ENCODE measurements at regions not wholly inside any gene's neighbourhood (a gene's known extent, or its start where the extent isn't known, plus 50 kb on each side); places are given as distances from the start of the nearest gene placed in this dataset.

DNA sequence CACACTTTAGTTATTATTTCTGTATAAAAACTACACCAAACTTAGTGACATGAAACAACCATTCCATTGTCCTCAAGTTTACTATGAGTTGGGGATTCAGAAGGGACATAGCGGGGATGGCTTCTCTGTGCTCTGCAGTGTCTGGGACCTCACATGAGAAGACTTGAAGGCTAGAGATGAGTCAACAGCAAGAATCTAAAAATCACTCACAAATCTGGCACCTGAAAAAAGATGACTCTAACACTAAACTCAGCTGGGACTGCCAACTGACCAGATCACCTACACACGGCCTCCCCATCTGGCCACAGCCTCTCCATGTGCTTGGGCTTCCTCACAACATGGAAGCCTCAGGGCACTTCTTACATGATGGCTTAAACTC, 63.0 kb upstream of the EYA2 start:
- H3K4me3 ChIP-seq, result no peak overlapping the region
- peaks cover 0 to 4% (median 0%) of the 10 kb centered on the region in 12 donors for H3K9me3 ChIP-seq
- no peak for TF ChIP-seq POLR2A (IDR thresholded peaks at IDR 0.05)
- TF ChIP-seq, protein P1, sequence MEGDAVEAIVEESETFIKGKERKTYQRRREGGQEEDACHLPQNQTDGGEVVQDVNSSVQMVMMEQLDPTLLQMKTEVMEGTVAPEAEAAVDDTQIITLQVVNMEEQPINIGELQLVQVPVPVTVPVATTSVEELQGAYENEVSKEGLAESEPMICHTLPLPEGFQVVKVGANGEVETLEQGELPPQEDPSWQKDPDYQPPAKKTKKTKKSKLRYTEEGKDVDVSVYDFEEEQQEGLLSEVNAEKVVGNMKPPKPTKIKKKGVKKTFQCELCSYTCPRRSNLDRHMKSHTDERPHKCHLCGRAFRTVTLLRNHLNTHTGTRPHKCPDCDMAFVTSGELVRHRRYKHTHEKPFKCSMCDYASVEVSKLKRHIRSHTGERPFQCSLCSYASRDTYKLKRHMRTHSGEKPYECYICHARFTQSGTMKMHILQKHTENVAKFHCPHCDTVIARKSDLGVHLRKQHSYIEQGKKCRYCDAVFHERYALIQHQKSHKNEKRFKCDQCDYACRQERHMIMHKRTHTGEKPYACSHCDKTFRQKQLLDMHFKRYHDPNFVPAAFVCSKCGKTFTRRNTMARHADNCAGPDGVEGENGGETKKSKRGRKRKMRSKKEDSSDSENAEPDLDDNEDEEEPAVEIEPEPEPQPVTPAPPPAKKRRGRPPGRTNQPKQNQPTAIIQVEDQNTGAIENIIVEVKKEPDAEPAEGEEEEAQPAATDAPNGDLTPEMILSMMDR (IDR thresholded peaks at IDR 0.05), result no peak
- WGBS, 4 donors, result 91 to 100% (median 96%) methylated on average over 2 of the region's 2 CpGs
- peaks cover 0 to 16% (median 0%) of the 10 kb centered on the region in 9 donors for H3K27me3 ChIP-seq
- H3K27ac ChIP-seq, result no peak overlapping the region
- no peak for ATAC-seq
- no peaks in the 10 kb centered on the region for H3K4me1 ChIP-seq
- no peak for DNase-seq
- intact Hi-C loops (cut with DNase I), result loop anchor here in 1 of 10 donors (10.0 kb wide), 1 partner anchor 77 kb away; no protein-coding TSS in a partner anchor
- no peaks in the 10 kb centered on the region for H3K36me3 ChIP-seq

DNA sequence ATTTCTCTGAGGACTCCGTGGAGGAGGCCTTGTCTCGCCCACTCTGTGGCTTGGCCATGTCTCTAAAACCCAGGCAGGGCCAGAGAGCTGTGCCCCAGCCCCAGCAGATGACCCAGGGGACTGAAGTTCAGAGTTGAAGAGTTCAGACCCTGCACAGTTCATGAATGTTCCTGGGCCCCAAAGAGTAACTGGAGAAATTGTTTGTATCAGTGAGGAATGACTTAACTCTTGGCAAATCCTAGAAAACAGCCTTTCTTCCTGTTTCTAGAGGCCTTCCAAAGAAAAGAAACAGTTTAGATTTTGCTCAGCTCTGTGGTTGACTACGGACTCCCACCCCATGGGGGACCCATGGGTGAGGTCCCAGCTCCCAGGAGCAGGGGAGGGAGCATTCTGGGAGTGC, 62.1 kb upstream of the EYA2 start:
- Histone ChIP-seq H3K4me1 (no peaks in the 10 kb centered on the region), H3K36me3 (no peaks in the 10 kb centered on the region), H3K4me3 (no peak overlapping the region), H3K27ac (no peak overlapping the region), H3K27me3 (peaks cover 0 to 20% (median 0%) of the 10 kb centered on the region in 9 donors), H3K9me3 (peaks cover 0 to 4% (median 0%) of the 10 kb centered on the region in 12 donors)
- 62 to 81% (median 70%) methylated on average over 3 of the region's 3 CpGs for WGBS, 4 donors
- intact Hi-C loops (cut with DNase I), result loop anchor here in 1 of 10 donors (10.0 kb wide), 1 partner anchor 78 kb away; no protein-coding TSS in a partner anchor
- TF ChIP-seq, protein P1 (IDR thresholded peaks at IDR 0.05), result no peak
- no peak for TF ChIP-seq POLR2A (IDR thresholded peaks at IDR 0.05)
- no peak for DNase-seq
- no peak for ATAC-seq

DNA sequence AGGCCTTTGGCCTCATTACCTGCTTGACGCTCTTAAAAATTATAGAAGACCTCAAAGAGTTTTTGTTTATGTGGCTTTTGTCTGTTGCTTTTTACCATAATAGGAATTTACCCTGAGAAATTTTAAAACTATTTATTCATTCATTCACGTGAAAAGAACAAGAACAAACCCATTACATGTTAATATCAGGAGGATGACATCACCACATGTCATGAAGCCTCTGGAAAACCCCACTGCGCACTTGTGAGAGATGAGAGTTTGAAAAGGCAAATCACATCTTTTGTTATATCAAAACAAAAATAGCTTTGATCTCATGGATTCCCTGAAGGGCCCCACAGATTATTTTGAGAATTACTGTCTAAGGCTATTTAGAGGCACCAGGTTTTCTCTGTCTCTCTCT, 61.3 kb upstream of the EYA2 start:
- no peak overlapping the region for H3K4me3 ChIP-seq
- intact Hi-C loops (cut with DNase I), result loop anchor here in 1 of 10 donors (10.0 kb wide), 1 partner anchor 79 kb away; no protein-coding TSS in a partner anchor
- 81 to 88% (median 86%) methylated on average over 3 of the region's 3 CpGs for WGBS, 4 donors
- H3K27ac ChIP-seq, result no peak overlapping the region
- peaks cover 0 to 4% (median 0%) of the 10 kb centered on the region in 12 donors for H3K9me3 ChIP-seq
- no peak for TF ChIP-seq POLR2A (IDR thresholded peaks at IDR 0.05)
- TF ChIP-seq, protein P1 (IDR thresholded peaks at IDR 0.05), result no peak
- no peak for DNase-seq
- no peak for ATAC-seq
- H3K36me3 ChIP-seq, result no peaks in the 10 kb centered on the region
- H3K27me3 ChIP-seq, result peaks cover 0 to 21% (median 0%) of the 10 kb centered on the region in 9 donors
- H3K4me1 ChIP-seq, result no peaks in the 10 kb centered on the region

DNA sequence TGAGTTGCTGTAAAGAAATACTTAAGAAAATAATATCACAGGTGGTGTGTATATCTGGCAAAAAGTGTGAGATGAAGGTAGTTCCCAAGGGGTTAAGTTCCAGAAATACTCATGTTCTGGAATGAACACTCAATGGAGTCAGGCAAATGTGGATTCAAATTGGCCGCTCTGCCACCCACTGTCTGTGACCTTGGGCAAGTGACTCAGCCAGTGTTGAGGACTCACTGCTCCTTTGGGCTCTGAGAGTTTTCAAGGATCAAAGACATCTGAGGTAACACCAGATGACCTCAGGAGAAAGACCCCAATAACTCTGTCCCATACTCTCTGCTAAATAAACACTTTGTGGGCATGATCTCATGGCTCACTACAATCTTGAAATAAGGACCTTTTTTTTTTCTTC, 59.2 kb upstream of the EYA2 start:
- no peak for TF ChIP-seq POLR2A (IDR thresholded peaks at IDR 0.05)
- TF ChIP-seq, protein P1 (IDR thresholded peaks at IDR 0.05), result no peak
- Histone ChIP-seq H3K9me3 (peaks cover 0 to 4% (median 0%) of the 10 kb centered on the region in 12 donors), H3K27me3 (peaks cover 0 to 19% (median 0%) of the 10 kb centered on the region in 9 donors), H3K4me1 (no peaks in the 10 kb centered on the region), H3K27ac (no peak overlapping the region), H3K4me3 (no peak overlapping the region), H3K36me3 (no peaks in the 10 kb centered on the region)
- DNase-seq (no peak), ATAC-seq (no peak)
- 72 to 90% (median 89%) methylated on average over 1 of the region's 1 CpG for WGBS, 4 donors
- intact Hi-C loops (cut with DNase I), result loop anchor here in 1 of 10 donors (10.0 kb wide), 1 partner anchor 81 kb away; no protein-coding TSS in a partner anchor
